ENCODE measurements at regions not wholly inside any gene's neighbourhood (a gene's known extent, or its start where the extent isn't known, plus 50 kb on each side); places are given as distances from the start of the nearest gene placed in this dataset.
"Not testable (repeated sequence)": the region's sequence is repeated elsewhere in the genome, so short reads cannot be mapped to it uniquely, and the experiment has no call there.

GRCh38 chr15:69602921-69603320 lies 150.3 kb downstream of the RPLP1 start:
- DNase-seq (ENCODE audit: low read depth): no peak

- DNase-seq (ENCODE audit: low read depth): no peak
These were observed 150.9 kb downstream of the RPLP1 start for GRCh38 chr15:69603369-69604071.

GRCh38 chr15:69604072-69604411 lies 151.4 kb downstream of the RPLP1 start:
- DNase-seq (ENCODE audit: low read depth): no peak

- DNase-seq (ENCODE audit: low read depth): no peak
These were observed 153.5 kb downstream of the RPLP1 start for GRCh38 chr15:69606144-69606543.

- no peak for DNase-seq (ENCODE audit: low read depth)
These were observed 154.4 kb downstream of the RPLP1 start for GRCh38 chr15:69606921-69607500.

- no peak for DNase-seq (ENCODE audit: low read depth)
These were observed 156.0 kb downstream of the RPLP1 start for GRCh38 chr15:69608661-69609060.

GRCh38 chr15:69609176-69609575 lies 156.6 kb downstream of the RPLP1 start:
- DNase-seq (ENCODE audit: low read depth): no peak

- no peak for DNase-seq (ENCODE audit: low read depth)
These were observed 157.2 kb downstream of the RPLP1 start for GRCh38 chr15:69609776-69610175.

GRCh38 chr15:69610277-69610676 lies 157.7 kb downstream of the RPLP1 start:
- no peak for DNase-seq (ENCODE audit: low read depth)

GRCh38 chr15:69610858-69611257 lies 158.2 kb downstream of the RPLP1 start:
- DNase-seq (ENCODE audit: low read depth): no peak

GRCh38 chr15:69612112-69612511 lies 159.5 kb downstream of the RPLP1 start:
- no peak for DNase-seq (ENCODE audit: low read depth)

GRCh38 chr15:69613182-69613581 lies 160.6 kb downstream of the RPLP1 start:
- DNase-seq (ENCODE audit: low read depth): no peak

- no peak for DNase-seq (ENCODE audit: low read depth)
These were observed 161.4 kb downstream of the RPLP1 start for GRCh38 chr15:69613988-69614387.

GRCh38 chr15:69615736-69616135 lies 163.1 kb downstream of the RPLP1 start:
- DNase-seq (ENCODE audit: low read depth): no peak

GRCh38 chr15:69616558-69616957 lies 163.9 kb downstream of the RPLP1 start:
- no peak for DNase-seq (ENCODE audit: low read depth)

GRCh38 chr15:69617144-69617543 lies 164.5 kb downstream of the RPLP1 start:
- DNase-seq (ENCODE audit: low read depth): not testable (repeated sequence)

GRCh38 chr15:69623392-69624154 lies 171.0 kb downstream of the RPLP1 start:
- DNase-seq (ENCODE audit: low read depth): no peak

GRCh38 chr15:69624155-69624520 lies 171.5 kb downstream of the RPLP1 start:
- DNase-seq (ENCODE audit: low read depth): no peak

GRCh38 chr15:69624816-69625215 lies 172.2 kb downstream of the RPLP1 start:
- DNase-seq (ENCODE audit: low read depth): no peak

- DNase-seq (ENCODE audit: low read depth): no peak
These were observed 172.7 kb downstream of the RPLP1 start for GRCh38 chr15:69625328-69625727.

- no peak for DNase-seq (ENCODE audit: low read depth)
These were observed 173.8 kb downstream of the RPLP1 start for GRCh38 chr15:69626095-69627066.

GRCh38 chr15:69627548-69628158 lies 175.0 kb downstream of the RPLP1 start:
- no peak for DNase-seq (ENCODE audit: low read depth)

Data from HS-27A (cell line).